ENCODE measurements at regions not wholly inside any gene's neighbourhood (a gene's known extent, or its start where the extent isn't known, plus 50 kb on each side); places are given as distances from the start of the nearest gene placed in this dataset.

GRCh38 chr20:40359131-40359912 is 329.7 kb downstream of the MAFB start:
- DNase-seq = no peak

GRCh38 chr20:40354880-40355279 is 334.2 kb downstream of the MAFB start:
- DNase-seq = no peak

- no peak for DNase-seq
Observed at GRCh38 chr20:40343390-40343789, 345.6 kb downstream of the MAFB start.

DNA sequence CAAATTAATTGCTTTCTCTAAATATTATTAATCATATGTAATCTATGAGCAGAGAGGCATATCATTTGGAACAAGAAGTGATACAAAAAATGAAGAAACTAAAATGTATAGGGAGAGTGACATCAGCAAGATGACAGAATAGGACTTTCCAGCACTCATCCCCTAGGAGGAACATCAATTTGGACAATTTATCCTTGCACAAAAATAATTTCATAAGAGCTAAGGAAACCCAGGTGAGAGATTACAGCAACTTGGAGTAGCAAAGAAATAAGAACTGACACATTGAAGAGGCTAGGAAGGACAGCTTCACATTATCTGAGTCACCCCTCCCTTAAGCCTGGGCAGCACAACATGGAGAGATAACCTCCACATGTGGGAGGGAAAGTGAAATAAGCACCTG is 347.5 kb downstream of the MAFB start:
- no peak for DNase-seq

GRCh38 chr20:40339661-40340449 is 349.2 kb downstream of the MAFB start:
- no peak for DNase-seq

DNA sequence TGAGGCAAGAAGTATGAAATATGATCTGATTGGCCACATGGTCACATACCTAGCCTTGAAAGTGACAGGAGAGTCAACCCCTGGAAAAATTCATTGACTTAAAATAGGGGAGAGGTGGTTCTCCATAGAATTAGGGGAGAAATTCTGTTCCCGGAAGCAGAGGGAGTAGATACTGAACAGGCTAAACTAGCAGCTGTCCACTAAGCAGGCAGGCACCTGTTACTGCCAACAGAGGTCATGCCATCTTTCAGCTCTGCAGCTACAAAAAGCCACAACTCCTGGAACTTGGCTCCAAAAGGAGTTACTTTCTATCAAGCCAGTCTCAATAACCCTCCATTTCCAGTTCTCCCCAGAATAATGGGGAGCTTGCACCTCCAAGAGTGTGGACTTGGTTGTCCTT is 352.5 kb downstream of the MAFB start:
- DNase-seq = no peak

GRCh38 chr20:40335901-40336351 is 353.1 kb downstream of the MAFB start:
- DNase-seq = no peak

GRCh38 chr20:40335437-40335836 is 353.6 kb downstream of the MAFB start:
- DNase-seq = no peak

GRCh38 chr20:40333591-40333990 is 355.4 kb downstream of the MAFB start:
- no peak for DNase-seq

- no peak for DNase-seq
Observed at GRCh38 chr20:40331807-40332560, 357.1 kb downstream of the MAFB start.

DNA sequence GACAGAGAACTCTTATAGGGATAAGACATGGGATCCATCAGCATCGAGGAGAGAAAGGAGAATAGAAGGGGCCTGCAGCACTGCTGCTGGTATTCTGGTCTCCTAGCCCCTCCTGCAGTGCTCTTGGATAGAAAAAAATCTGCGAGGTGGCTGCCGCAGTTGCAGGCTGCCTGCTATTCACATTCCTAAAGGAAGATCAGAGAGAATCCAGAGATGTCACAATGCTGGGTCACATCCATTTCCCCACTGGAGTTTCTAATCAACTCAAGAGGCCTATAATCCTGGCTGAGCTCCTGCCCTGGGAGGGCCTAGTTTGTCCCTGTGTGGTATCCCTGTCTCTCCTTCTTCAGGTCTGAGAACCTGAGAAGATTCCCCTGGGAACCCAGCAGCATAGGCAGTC is 357.8 kb downstream of the MAFB start:
- DNase-seq = no peak

DNA sequence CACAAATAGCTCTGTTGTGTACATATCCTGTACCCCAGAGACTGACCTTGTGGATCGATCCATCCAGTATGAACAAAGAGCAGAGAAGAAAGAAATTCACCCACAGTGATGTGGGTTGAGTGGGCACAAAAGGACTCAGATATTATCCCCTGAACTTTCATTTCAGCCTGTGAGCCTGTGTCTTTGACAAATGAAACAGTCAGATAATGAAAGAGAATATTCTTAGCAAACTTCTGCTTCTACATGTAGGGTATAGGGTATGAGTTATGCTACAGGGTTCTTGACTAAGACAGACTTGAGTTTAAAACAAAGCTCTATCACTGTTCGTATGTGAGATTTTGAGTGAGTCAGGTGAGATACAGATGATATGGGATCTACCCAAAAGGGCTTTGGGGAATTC is 359.7 kb downstream of the MAFB start:
- DNase-seq = no peak

- no peak for DNase-seq
Observed at GRCh38 chr20:40326784-40327183, 362.3 kb downstream of the MAFB start.

- DNase-seq = no peak
Observed at GRCh38 chr20:40325006-40325568, 363.9 kb downstream of the MAFB start.

GRCh38 chr20:40323361-40323794 is 365.7 kb downstream of the MAFB start:
- DNase-seq = no peak

- DNase-seq = no peak
Observed at GRCh38 chr20:40322941-40323340, 366.1 kb downstream of the MAFB start.

DNA sequence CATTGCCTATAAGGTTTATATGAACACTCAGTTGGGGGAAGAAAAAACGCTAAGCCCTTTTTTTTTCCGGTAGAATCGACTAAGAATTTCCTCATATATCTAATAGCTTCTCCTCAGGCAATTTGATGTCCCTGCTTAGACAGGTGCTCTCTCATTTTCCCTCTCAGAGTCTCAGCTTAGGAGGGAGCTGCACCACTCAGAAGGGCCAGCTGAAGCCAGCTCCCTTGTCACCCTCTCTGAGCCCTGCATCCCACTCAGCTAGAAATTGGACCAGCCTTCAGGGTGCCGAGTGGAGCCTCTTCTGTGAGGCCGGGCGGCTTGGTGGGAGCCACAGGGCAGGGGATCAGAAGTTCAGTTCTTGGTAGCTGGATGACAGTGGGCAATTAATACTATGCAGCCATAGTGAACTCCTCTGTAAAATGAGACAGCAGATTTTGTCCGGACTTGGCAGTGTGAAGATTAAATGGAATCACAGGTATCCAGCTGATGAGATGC is 368.5 kb downstream of the MAFB start:
- no peak for DNase-seq

DNA sequence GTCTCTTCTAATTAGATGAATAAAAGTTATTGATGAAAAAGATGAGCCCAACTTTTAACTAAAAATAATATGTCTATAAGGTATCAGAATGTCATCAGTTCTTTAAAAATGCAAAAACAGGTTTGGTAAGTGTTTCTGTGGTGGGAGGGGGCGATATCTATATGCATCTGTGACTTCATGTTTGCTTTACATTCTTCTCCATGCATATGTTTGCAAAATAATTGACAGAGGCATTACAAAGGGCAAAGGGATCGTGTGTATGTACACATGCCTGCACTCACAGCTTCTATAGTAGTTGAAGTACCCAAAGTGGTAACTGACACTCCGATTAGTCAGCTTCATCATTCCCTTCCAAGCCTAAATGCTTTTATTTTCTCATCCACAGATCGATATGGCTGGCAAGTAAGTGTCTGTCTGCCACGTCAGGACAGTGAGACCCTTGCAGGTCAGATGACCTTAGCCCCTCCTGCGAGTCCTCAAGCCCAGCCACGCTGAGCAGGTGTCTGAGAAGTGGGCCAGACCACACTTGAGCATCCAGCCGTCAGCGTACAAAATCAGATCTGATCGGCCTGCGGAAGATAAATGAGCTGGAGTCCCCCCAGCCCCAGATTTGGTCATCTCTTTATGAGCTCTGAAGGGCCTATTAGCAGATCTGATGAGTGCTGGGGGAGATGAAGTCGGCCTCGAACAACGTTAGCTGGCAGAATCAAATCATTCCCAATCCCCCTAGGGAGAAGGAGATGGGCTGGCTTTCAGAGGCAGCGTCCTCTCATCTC is 369.1 kb downstream of the MAFB start:
- DNase-seq = no peak

DNA sequence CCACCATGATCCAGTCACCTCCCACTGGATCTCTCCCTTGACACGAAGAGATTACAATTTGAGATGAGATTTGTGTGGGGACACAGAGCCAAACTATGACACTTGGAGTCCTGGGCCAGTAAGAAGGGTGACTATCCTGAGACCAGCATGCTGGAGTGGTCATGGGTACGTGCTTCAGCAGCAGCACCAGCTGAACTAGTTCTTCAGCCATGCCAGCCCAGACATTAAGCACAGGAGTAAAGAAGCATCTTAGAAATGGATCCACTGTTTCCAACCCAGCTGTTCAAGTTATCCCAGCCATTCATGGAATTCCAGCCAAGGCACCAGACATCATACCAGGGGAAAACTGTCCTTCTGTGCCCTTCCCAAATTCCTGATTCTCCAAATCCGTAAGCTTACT is 370.0 kb downstream of the MAFB start:
- DNase-seq = no peak

GRCh38 chr20:40317156-40317790 is 371.8 kb downstream of the MAFB start:
- no peak for DNase-seq

DNA sequence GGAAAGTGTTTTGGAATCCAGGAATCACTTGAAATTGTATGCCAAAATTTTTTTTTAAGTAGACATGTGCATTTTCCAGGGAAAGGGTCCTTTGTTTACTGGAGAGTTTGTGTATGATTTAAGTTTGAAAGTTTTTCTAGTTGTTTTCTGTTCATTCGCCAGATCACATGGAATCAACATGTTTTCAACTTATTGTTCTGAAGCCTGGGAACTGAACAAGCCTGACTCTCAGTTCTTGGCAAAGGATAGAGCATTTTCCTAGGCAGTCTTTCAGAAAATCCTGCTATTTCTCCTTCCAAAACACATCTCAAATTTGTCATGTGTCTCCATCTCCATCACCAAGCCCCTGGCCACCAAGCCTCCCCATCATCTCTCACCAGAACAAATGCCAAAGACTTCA is 374.8 kb downstream of the MAFB start:
- no peak for DNase-seq

DNA sequence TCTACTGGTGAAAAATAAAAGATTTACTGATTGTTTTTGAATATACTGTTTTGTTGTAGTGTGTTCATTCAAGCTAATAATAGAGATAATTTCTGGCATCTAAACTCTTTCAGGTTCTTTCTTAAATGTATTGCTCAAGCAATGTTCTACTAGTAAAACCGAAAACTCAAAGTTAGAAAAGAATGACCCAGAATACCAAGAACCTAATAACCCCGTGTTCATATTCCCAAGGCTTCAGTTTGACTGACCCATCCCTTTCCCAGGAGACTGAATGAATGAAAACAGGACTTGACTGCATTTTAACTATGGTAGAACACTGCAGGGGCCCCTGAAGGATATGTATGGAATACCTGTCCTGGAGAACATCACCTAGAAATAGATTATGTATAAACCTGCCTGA is 375.3 kb downstream of the MAFB start:
- DNase-seq = no peak
